ENCODE measurements at regions not wholly inside any gene's neighbourhood (a gene's known extent, or its start where the extent isn't known, plus 50 kb on each side); places are given as distances from the start of the nearest gene placed in this dataset.

DNA sequence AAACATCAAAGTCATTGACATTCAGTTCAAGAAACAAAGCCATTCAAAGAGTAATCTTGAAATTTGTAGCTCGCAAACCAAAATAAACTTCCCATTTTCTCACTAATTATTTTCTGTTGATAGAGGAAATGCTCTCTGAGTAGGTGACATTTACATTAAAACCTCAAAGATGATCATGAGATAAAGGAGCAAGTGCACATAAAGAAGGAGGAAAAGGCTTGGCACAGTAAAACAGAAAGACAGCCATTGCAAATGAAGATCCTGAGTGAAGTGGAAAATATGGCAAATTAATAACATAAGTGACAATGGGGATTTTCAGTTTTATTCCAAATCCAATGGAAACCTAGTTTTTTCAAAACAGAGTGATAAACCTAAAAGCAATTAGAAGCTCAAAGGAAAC lies 2320.8 kb downstream of the ARAP2 start:
- Histone ChIP-seq H3K36me3 (no peaks in the 10 kb centered on the region), H3K9me3 (peaks cover 0 to 7% (median 0%) of the 10 kb centered on the region in 11 donors), H3K4me1 (no peaks in the 10 kb centered on the region), H3K27ac (no peak overlapping the region), H3K27me3 (no peaks in the 10 kb centered on the region), H3K4me3 (no peak overlapping the region)
- TF ChIP-seq, protein P1, sequence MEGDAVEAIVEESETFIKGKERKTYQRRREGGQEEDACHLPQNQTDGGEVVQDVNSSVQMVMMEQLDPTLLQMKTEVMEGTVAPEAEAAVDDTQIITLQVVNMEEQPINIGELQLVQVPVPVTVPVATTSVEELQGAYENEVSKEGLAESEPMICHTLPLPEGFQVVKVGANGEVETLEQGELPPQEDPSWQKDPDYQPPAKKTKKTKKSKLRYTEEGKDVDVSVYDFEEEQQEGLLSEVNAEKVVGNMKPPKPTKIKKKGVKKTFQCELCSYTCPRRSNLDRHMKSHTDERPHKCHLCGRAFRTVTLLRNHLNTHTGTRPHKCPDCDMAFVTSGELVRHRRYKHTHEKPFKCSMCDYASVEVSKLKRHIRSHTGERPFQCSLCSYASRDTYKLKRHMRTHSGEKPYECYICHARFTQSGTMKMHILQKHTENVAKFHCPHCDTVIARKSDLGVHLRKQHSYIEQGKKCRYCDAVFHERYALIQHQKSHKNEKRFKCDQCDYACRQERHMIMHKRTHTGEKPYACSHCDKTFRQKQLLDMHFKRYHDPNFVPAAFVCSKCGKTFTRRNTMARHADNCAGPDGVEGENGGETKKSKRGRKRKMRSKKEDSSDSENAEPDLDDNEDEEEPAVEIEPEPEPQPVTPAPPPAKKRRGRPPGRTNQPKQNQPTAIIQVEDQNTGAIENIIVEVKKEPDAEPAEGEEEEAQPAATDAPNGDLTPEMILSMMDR (IDR thresholded peaks at IDR 0.05) = no peak
- DNase-seq = no peak
- WGBS, 2 donors = 88 to 97% methylated on average over 1 of the region's 1 CpG
- ATAC-seq = no peak
- intact Hi-C loops (cut with DNase I) = no loop called here

DNA sequence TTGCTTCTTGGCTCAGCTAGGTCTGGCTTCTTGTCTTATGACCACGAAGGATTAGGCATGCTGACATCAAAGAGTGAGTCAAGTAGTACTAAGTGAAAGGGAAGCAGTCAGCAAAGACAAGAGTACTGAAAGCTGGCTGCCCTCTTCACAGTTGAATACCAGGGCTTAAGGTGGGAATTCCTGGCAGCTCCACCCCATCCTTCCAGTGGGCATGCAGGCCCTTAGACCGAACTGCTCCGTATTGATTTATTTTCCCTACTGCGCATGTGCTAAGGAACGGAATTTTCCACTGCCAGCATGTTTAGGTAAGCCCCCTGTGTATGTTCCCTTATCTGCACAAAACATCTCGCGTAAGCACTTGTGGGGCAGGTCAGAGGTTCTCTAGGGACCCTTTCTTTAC lies 2320.1 kb downstream of the ARAP2 start:
- peaks cover 0 to 11% (median 0%) of the 10 kb centered on the region in 11 donors for H3K9me3 ChIP-seq
- intact Hi-C loops (cut with DNase I) = no loop called here
- 68 to 72% methylated on average over 7 of the region's 7 CpGs for WGBS, 2 donors
- TF ChIP-seq, protein P1 (IDR thresholded peaks at IDR 0.05) = no peak
- no peak for DNase-seq
- no peak overlapping the region for H3K4me3 ChIP-seq
- H3K4me1 ChIP-seq = no peaks in the 10 kb centered on the region
- H3K27me3 ChIP-seq = no peaks in the 10 kb centered on the region
- ATAC-seq = no peak
- no peak overlapping the region for H3K27ac ChIP-seq
- H3K36me3 ChIP-seq = no peaks in the 10 kb centered on the region

DNA sequence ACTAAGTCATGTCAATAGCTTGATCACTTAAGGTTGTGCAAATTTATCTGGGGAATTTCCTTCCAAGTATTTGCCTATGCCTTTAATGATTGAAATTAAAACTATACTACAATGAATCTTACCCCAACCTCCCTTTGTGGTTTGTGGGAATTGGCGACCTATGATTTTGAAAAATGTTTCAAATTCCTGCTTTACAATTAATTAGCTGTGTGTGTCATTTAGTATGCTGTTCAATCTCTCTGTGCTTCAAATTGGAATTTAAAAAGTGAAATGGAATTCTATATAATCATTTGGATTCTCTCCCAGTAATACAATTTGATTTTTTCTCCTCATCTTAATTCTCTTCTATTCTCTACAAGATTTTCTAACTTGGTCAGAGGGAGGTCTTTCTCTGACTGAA lies 2319.5 kb downstream of the ARAP2 start:
- no peaks in the 10 kb centered on the region for H3K27me3 ChIP-seq
- H3K4me1 ChIP-seq = no peaks in the 10 kb centered on the region
- 67 to 78% methylated on average over 1 of the region's 1 CpG for WGBS, 2 donors
- intact Hi-C loops (cut with DNase I) = no loop called here
- ATAC-seq (no peak), DNase-seq (no peak)
- H3K9me3 ChIP-seq = peaks cover 0 to 12% (median 0%) of the 10 kb centered on the region in 11 donors
- no peaks in the 10 kb centered on the region for H3K36me3 ChIP-seq
- TF ChIP-seq, protein P1 (IDR thresholded peaks at IDR 0.05) = no peak
- no peak overlapping the region for H3K27ac ChIP-seq
- no peak overlapping the region for H3K4me3 ChIP-seq

DNA sequence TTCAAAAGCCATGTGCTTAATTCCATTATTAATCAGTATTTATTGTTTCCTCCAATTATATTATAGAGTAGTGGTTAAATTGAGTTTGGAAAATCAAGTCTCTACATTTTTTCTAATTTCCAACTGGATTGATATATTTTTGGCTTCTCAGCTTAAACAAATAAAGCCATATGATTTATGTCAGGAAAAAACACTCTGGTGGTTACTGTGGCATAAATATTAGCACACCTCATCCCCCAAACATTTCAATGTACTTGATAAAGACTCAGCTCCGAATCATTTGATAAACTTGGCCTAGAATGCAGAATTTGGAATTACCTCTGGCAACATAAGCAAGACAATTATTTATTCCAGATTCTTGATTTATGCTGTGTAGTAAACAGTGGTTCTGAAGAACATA lies 2313.8 kb downstream of the ARAP2 start:
- H3K27ac ChIP-seq = no peak overlapping the region
- H3K9me3 ChIP-seq = peaks cover 0 to 7% (median 0%) of the 10 kb centered on the region in 11 donors
- no peak for DNase-seq
- no peak overlapping the region for H3K4me3 ChIP-seq
- no peaks in the 10 kb centered on the region for H3K36me3 ChIP-seq
- ATAC-seq = no peak
- 13 to 25% methylated on average over 1 of the region's 1 CpG for WGBS, 2 donors
- intact Hi-C loops (cut with DNase I) = no loop called here
- TF ChIP-seq, protein P1 (IDR thresholded peaks at IDR 0.05) = no peak
- no peaks in the 10 kb centered on the region for H3K4me1 ChIP-seq
- H3K27me3 ChIP-seq = no peaks in the 10 kb centered on the region
